ENCODE measurements at regions not wholly inside any gene's neighbourhood (a gene's known extent, or its start where the extent isn't known, plus 50 kb on each side); places are given as distances from the start of the nearest gene placed in this dataset.

- Histone ChIP-seq H4K20me1 (ENCODE audit: insufficient read depth) (no peaks in the 10 kb centered on the region), H3F3A (replicated peaks; ENCODE audit: insufficient read depth) (no peaks in the 10 kb centered on the region), H3K9ac (no peak overlapping the region), H3K4me1 (ENCODE audit: control insufficient read depth in 1 of 2, insufficient read depth in 2 of 2, low read depth in 1 of 2, low read length in 1 of 2) (peaks cover 5 to 40% of the 10 kb centered on the region in 2 experiments; a peak in 3 of 4 replicates), H3K9me3 (no peaks in the 10 kb centered on the region), H3K79me2 (ENCODE audit: insufficient read depth) (no peaks in the 10 kb centered on the region), H2AFZ (ENCODE audit: low read depth) (no peak overlapping the region), H3K4me2 (no peak overlapping the region), H3K36me3 (replicated peaks in 1 of 2; ENCODE audit: control insufficient read depth in 1 of 2, insufficient read depth in 2 of 2, low read length in 1 of 2) (no peaks in the 10 kb centered on the region), H3K27me3 (ENCODE audit: insufficient read depth) (no peaks in the 10 kb centered on the region), H3K9me2 (no peaks in the 10 kb centered on the region), H3K27ac (ENCODE audit: low read depth in 2 of 2, low read length in 1 of 2) (no peak overlapping the region), H3K4me3 (ENCODE audit: low read depth in 2 of 2, low read length in 1 of 2) (no peak overlapping the region)
- 86% methylated on average over 9 of the region's 9 CpGs for WGBS (ENCODE audit: low lambda C conversion rate)
- DNase-seq = no peak
- ChIA-PET CTCF (interaction anchor here (3.8 kb wide), 1 partner anchor 13 kb away, joined by 18 read pairs; no protein-coding TSS in a partner anchor), POLR2A (no interaction called here)
- TF ChIP-seq TEAD4 (IDR thresholded peaks at IDR 0.05; ENCODE audit: borderline replicate concordance, insufficient read depth) (no peak), FOXM1 (IDR thresholded peaks at IDR 0.05; ENCODE audit: low read depth) (no peak), SIN3A (IDR thresholded peaks at IDR 0.05; ENCODE audit: borderline replicate concordance, low read depth, low read length) (no peak), REST (IDR thresholded peaks at IDR 0.05; ENCODE audit: low read depth, low read length) (no peak), TCF12 (IDR thresholded peaks at IDR 0.05) (no peak), USF2 (IDR thresholded peaks at IDR 0.05; ENCODE audit: borderline replicate concordance, low read depth, low read length) (no peak), SMC3 (IDR thresholded peaks at IDR 0.05; ENCODE audit: low read depth, low read length) (no peak), RXRA (IDR thresholded peaks at IDR 0.05; ENCODE audit: borderline replicate concordance, low read depth) (no peak), ELF1 (IDR thresholded peaks at IDR 0.05) (no peak), IRF3 (IDR thresholded peaks at IDR 0.05; ENCODE audit: low read depth, low read length) (no peak), YY1 (IDR thresholded peaks at IDR 0.05; ENCODE audit: low read depth) (no peak), MAX (IDR thresholded peaks at IDR 0.05; ENCODE audit: low read depth) (no peak), EP300 (IDR thresholded peaks at IDR 0.05; ENCODE audit: borderline replicate concordance in 1 of 2, low read depth in 1 of 2, low read length in 1 of 2) (no peak), FOSL2 (IDR thresholded peaks at IDR 0.05; ENCODE audit: borderline replicate concordance, low read depth) (no peak), JUND (IDR thresholded peaks at IDR 0.05) (no peak), TAF1 (IDR thresholded peaks at IDR 0.05; ENCODE audit: borderline replicate concordance, low read depth, low read length) (no peak)
Measured at GRCh38 chr12:12019881-12020280, 50.9 kb upstream of the BCL2L14 start.
